ENCODE measurements at regions not wholly inside any gene's neighbourhood (a gene's known extent, or its start where the extent isn't known, plus 50 kb on each side); places are given as distances from the start of the nearest gene placed in this dataset.

GRCh38 chr11:81270686-81271085 is 1463.0 kb downstream of the FAM181B start:
- no peak overlapping the region for H3K9ac ChIP-seq (ENCODE audit: extremely low read depth, insufficient read length, low read length)
- H3K79me2 ChIP-seq (ENCODE audit: insufficient read depth, low read length), result no peaks in the 10 kb centered on the region
- Mint-ChIP-seq H3K9me3 (no peaks in the 10 kb centered on the region), H3K27me3 (ENCODE audit: low read depth) (no peaks in the 10 kb centered on the region), H3K4me3 (no peak overlapping the region), H3K4me1 (peaks cover 7 to 11% of the 10 kb centered on the region in 2 experiments), H3K27ac (no peak overlapping the region), H3K36me3 (ENCODE audit: insufficient read depth in 1 of 3, low read depth in 3 of 3) (no peaks in the 10 kb centered on the region)
- H4K8ac ChIP-seq (replicated peaks; ENCODE audit: insufficient read length, low read depth, low read length), result no peak overlapping the region
- no peak overlapping the region for H4K91ac ChIP-seq (ENCODE audit: insufficient read length, low read depth, low read length)
- no peak overlapping the region for H3T11ph ChIP-seq (ENCODE audit: low read length)
- no peak overlapping the region for H3K56ac ChIP-seq (ENCODE audit: insufficient read length, low read depth, low read length)
- no peak for DNase-seq
- H3K79me1 ChIP-seq (ENCODE audit: insufficient read depth, low read depth, low read length, poor library complexity, severe bottlenecking), result no peaks in the 10 kb centered on the region
- no peak overlapping the region for H3K4ac ChIP-seq (ENCODE audit: low read depth, low read length)
- H2BK12ac ChIP-seq (ENCODE audit: insufficient read length, low read depth, low read length), result no peak overlapping the region
- no peak overlapping the region for H2BK120ac ChIP-seq (ENCODE audit: low read depth, low read length, poor library complexity, severe bottlenecking)
- H4K20me1 ChIP-seq (ENCODE audit: control insufficient read depth, insufficient read depth, insufficient read length), result no peaks in the 10 kb centered on the region
- no peaks in the 10 kb centered on the region for H3K4me1 ChIP-seq (ENCODE audit: insufficient read depth, low read length)
- H3K23ac ChIP-seq (ENCODE audit: insufficient read length, low read depth, low read length), result no peak overlapping the region
- H2BK15ac ChIP-seq (ENCODE audit: low read depth, low read length), result no peak overlapping the region
- no peaks in the 10 kb centered on the region for H3K23me2 ChIP-seq (ENCODE audit: insufficient read length, low read depth, low read length, poor library complexity, severe bottlenecking)
- H3K27me3 ChIP-seq (ENCODE audit: insufficient read depth, low read length), result no peaks in the 10 kb centered on the region
- no peaks in the 10 kb centered on the region for H3K9me3 ChIP-seq (ENCODE audit: control insufficient read depth, low read depth, low read length)
- no peak overlapping the region for H2BK20ac ChIP-seq (ENCODE audit: low read depth, low read length, poor library complexity, severe bottlenecking)
- H4K5ac ChIP-seq (ENCODE audit: insufficient read length, low read depth, low read length), result no peak overlapping the region
- no peak overlapping the region for H3K4me2 ChIP-seq (ENCODE audit: insufficient read depth, insufficient read length, low read length)
- no peak overlapping the region for H3K18ac ChIP-seq (ENCODE audit: insufficient read length, low read depth, low read length)
- H3K14ac ChIP-seq (ENCODE audit: insufficient read depth, low read length), result no peak overlapping the region
- no peak overlapping the region for H2AFZ ChIP-seq (ENCODE audit: low read length)
- no peak overlapping the region for H2AK5ac ChIP-seq (ENCODE audit: insufficient read length, low read length)
- H3K27ac ChIP-seq (ENCODE audit: insufficient read length, low read depth, low read length), result no peak overlapping the region
- TF ChIP-seq CTCF (conservative IDR thresholded peaks at IDR 0.05), result no peak
- no peak overlapping the region for H2BK5ac ChIP-seq (ENCODE audit: insufficient read length, low read length)

All from H9 (cell line).